HG02973 (cell line): ENCODE measurements at regions not wholly inside any gene's neighbourhood (a gene's known extent, or its start where the extent isn't known, plus 50 kb on each side); places are given as distances from the start of the nearest gene placed in this dataset.
"Not testable (repeated sequence)": the region's sequence is repeated elsewhere in the genome, so short reads cannot be mapped to it uniquely, and the experiment has no call there.

Source experiments
- ATAC-seq: cut with Tn5 transposase; IDR thresholded peaks from one replicate; pipeline ENCODE4 v1.9.1; 2021; ENCODE audit warnings: moderate library complexity; ENCODE audit not compliant: unreplicated experiment

DNA sequence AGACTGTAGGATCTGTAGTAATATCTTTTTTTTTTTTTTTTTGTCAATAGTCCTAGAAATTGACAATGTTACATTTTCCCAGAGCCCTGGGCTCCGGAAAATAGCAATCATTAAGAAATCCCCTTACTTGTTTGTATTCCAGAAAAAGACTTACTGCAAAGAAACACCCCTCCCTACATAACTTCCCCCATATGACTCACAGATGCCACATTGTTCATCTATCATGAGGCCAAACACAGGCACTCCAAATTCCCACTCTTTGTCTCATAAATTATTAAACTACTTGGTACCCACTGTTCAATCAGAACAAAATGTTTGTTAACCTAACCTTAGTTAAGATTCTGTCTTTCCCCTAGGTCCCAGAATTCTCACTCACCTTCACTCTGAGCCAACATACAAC lies 53.5 kb downstream of the TEX51 start:
- ATAC-seq = no peak

DNA sequence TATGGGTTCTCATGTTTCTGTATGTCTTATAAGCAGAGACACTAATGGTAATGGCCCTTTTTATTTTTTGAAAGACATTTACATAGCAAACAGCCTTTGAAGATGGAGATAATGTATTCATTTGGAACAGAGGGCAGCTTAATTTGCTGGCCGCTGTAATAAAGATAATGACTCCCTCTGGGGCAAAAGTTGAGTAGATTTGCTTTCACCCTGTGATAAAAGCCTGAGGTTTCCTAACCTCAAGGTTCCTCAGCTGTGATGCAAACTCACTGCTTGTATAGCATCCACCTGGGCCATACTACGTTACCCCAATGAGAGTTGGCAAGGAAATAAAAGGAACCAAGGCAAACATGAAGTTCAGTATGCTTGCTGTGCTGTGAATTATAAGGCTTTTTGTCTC lies 54.8 kb downstream of the TEX51 start:
- no peak for ATAC-seq

DNA sequence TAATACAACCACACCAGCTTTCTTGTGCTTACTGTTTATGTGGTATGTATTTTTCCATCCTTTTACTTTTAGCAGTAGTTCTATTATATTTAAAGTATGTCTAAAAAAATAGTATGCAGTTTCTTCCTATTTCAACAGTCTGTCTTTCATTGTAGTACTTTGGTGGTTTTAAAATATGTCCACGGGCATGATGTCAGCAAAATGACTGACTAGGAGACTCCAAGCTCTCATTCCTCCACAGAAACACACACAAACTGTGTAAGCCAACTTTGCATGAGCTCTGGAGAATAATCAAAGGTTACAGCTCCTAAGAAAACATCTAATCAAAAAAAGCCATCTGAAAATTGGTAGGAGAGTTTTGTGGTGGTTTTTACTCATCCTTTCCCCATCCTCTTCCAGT lies 56.1 kb downstream of the TEX51 start:
- ATAC-seq = no peak

DNA sequence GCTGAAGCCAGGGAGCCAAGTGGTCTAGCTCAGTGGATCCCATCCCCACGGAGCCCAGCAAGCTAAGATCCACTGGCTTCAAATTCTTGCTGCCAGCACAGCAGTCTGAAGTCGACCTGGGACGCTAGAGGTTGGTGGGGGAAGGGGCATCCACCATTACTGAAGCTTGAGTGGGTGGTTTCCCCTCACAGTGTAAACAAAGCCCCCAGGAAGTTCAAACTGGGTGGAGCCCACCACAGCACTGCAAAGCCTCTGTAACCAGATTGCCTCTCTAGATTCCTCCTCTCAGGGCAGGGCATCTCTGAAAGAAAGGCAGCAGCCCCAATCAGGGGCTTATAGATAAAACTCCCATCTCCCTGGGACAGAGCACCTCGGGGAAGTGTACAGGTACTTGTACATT lies 58.1 kb downstream of the TEX51 start:
- not testable (repeated sequence) for ATAC-seq

DNA sequence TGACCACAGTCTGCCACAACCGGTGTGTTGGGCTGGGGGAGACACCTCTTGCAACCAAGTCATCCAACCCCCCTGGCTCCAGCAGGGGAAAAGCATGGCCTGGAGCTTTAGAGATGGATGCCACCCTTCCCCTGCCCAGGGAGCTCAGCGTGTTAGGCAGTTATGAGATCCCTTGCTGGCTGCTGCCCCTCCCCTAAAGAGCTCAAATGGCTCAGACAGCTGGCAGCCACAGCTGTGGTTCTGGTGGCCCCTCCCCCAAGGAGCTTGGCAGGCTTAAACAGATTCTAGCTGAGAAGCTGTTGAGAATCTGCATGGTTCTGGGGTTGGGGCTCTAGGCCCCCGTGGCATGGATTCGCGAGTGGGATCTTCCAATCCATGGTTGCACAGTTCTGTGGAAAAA lies 64.7 kb downstream of the TEX51 start:
- no peak for ATAC-seq

DNA sequence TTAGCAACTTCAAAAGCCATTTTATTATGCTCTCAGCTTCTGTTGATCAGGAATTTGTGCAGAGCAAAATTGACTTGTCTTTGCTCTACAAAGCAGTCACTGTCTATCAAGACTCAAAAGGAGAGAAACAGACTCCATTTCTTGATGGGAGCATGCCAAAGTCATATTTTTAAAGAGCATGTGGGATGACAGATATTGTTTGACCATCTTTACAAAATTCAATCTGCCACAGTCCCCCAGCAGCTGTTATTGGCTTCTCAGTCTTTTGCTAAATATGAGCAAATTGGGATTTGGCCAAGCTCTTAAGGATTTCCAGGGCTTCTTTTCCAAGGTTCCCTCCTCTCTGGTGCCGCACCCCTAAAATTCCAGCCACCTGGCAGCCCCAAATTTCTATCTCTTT lies 67.9 kb downstream of the TEX51 start:
- no peak for ATAC-seq

DNA sequence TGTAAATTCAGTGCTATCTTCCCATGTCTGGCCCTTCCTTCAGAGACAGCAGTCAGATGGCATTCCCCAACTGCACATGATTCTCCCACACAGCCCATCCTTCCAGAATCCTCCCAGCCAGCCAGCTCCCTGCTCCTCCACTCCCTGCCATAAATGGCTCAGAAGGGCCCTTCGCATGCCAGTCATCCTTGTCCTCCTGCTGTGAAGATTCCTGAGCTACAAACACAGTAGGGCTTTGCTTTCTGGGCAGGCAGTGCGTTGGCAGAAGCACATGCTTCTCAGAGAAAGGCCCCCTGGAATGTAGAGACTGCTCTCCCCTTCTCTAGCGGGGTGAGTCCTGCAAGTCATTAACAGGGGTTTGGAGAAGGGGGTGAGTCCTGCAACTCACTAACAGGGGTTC lies 71.9 kb downstream of the TEX51 start:
- no peak for ATAC-seq

DNA sequence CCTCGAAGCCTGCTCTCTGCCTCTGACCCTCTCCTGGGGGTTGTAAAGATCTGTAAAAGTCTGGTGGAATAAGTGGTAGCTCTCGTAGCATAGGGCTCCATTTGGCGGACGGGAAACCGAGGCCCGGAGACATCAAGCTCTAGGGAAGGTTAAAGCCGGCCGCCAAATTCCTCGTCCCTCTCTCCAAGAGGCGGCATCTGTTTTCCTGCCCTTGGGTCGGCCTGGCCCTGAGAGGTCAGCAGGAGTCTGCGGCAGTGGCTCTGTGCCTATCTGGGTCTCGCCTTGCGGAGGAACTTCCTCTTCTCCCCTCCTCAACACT lies 72.4 kb downstream of the TEX51 start:
- no peak for ATAC-seq

DNA sequence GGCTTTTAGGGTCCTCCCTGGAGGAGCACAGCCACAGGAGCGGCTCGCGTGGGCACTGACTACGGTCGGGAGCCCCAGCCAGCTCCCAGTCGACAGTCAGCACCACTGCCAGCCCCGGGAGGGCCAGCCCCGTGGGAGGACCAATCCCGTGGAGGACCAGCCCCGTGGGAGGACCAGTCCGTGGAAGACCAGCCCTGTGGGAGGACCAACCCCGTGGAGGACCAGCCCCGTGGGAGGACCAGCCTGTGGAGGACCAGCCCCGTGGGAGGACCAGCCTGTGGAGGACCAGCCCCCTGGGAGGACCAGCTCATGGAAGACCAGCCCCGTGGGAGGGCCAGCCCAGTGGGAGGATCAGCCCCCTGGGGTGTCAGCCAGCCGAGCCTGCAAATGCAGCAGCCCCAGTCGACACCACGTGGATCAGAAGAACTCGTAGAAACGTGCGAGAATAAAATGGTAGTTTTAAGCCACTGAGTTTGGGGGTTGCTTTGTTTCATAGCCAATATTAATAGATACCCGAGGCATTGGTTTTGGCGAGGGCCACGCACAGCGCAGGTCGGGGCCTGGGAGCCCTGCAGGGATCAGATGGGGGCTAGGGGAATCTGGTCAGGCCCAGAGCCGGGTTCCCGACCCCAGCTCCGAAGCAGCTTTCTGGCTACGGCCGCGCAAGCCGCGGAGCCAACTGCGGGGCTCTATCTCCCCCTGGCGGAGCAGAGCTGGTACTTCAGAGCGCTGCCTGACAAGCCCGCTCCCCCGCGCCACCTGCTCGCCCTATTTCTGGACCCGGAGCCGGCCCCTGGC lies 73.0 kb downstream of the TEX51 start:
- ATAC-seq = peak; percentile 94

DNA sequence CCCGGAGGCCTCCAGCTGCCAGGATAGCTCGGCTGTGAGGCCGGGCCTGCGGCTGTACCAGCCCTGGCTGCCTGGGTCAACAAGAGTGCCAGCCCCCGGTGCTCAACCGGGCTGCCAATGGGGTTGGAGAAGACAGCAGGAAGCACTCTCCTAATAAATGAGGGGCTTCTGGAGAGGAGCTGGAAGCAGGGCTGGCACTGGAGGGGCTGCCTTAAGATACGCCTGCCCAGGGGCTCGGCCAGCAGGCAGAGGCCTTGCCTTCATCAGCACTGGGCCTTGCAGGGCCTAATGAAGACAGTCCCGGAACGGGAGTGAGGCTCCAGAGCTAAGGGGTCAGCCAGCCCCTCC lies 73.6 kb downstream of the TEX51 start:
- ATAC-seq = no peak

DNA sequence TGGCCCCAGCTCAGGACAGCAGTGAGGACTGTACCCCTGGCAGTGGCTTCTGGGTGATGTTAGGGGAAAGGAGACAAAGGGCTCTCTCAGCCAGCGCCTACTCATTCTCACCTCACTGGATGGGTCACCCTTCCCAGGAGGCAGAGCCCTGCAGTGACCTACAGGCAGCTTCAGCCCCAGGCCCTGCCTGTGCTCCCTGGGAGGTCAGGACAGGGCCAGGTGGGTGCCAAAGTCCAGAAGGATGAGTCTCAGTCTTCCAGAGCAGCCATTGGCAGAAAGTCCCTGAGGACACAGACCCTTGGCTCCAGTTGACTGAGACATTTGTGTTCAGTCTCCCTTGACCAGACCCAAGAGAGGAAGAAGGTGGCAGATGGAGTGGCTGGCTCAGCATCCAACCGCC lies 75.1 kb downstream of the TEX51 start:
- no peak for ATAC-seq

DNA sequence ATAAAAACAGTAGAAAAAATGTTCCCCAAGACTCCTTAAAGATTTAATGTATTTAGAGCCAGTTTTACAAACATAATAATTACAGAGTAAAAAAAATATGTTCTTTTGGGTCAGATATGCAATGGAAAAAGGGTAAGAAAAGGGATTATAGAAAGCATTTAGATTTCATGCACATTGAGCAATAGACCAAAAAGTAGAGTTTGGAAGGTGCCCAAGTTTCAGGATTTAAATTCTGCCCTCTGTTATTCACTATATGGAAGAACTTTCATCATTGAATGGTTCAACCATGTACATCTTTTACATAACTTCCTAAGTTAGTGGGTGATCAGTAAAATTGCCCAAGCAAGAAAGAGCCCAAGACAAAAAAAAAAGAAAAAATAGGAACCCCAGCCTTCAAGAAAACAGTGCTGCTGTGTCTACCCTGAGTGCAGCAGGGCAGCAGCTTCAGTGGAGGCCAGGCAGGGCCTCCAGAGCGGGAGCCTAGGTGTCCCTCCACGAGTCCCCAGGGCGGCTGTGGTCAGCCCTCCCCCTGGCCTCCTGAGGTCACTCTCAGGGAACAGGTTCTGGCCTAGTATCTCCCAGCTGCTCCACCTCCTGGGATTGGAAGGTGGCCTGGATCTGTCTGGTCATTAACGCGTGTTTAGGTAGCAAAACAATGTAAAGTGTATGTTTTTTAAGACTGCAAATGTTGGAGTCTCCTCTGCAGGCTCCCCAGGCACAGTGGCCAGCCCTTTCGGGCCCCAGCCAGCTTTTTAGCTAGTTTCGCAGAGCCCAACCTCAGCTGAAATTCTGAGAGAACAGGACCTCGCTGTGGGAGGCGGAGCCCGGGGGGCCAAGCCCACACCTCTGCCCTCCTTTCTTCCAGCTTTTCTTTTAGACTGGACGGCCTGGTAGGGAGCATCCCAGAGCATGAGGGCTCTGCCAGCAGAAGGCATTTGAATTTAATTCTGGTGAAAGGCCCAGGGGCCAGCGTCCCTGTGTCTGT lies 77.3 kb downstream of the TEX51 start:
- ATAC-seq = no peak

DNA sequence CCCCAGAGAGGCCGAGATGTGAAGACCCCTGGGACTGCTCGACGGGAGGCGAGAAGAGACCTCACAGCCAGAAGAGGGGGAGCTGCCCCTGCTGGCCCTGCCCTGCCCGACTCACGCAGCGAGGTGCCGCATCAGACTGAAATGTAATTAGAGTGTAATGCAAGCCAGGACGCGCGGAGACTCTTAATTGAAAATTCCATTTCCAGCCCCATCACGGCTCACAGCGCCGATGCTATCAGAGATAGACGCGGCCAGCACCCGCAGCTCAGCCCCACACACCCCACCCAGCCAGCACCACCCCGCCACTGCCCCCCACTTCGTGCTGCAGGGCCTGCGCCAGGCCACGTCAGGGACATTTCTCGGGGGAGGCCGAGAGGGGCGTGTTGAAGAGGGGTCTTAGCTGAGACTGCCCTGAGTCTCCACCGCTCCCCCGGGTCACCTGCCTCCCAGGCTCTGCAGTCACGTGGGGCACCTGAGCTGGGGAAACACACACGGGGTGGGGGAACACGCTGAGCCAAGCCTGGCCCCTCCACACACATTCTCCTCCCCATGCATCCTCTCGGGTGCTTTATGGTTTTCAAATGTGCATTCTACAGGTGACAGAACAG lies 78.1 kb downstream of the TEX51 start:
- no peak for ATAC-seq

DNA sequence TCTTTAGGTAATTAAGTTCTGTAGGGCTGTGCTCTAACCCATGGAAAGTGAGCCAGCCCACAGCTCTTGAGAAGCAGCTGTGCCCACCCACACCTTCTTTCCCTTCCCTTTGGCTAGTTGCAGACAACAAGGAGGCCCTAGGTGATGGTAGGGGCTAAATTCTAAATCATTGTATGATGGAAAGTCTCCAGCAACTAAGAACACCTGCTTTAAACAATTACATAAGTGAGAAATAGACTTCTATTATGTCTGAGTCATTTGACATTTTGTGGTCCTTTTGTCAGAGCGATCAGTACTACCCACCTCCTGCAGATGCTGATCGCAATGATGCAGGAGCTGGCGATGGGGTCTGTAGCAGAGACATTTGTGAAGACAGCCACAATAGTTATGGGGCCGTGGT lies 79.6 kb downstream of the TEX51 start:
- ATAC-seq = no peak

DNA sequence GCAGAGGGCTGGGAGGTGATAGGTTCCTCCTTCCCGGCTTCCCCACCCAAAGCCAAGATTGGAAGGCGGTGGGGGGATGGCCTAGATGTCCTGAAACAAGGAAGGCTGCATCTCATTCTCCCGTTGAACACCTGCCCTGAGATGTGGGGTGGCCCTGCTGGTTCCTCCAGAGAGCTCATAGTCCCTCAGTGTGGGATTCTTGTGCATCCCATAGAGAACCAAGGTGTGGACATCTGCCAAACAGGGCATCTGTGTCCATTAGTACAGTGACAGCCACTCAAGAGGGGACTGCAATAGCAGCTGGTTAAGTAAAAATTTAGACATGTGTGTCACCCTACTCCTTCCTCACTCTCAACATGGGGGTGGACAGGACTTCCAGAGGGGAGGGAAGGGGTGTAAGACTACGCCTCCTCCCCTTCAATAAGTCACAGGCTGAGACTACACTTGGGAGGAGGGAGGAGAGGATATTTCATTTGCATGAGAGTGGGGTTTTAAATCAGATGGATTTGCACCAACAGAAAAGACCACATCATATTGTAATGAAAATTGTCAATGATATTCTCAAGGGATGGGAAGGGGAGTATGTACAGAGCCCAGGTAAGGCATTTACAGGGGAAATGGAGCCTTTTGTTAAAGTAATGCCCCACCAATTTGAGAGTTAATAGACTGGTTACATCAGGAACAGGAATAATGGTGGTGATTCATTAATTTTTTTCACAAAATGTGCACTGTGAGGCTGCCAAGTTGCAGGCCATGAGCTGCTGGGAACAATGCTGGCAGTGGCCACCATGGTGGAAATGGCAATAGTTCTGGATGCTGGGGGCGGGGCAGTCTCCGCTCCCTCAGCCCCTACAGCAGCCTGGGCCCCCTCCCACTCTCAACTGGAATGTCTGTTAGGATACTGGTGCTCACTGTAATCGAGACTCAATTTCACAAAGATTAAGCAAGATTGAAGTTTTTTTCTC lies 80.6 kb downstream of the TEX51 start:
- no peak for ATAC-seq

DNA sequence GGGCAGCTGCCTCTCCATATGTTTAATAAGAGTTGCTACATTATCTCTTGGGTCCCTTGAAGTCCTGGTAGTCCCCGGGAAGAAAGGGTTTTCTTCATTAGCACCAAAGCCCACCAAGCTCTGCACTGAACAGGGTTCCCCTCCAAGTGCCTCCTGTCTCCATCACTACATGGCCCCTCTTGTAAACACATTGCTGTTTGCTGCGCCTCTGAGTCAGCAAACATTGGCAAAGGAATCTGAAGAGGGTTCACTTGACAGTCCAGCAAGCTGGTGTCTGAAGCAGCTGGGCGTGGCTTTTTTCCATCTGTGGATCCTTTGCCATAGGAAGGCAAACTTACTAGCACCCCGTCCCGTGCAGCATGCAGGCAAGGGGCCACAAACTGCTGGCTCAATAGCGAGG lies 82.8 kb downstream of the TEX51 start:
- no peak for ATAC-seq

DNA sequence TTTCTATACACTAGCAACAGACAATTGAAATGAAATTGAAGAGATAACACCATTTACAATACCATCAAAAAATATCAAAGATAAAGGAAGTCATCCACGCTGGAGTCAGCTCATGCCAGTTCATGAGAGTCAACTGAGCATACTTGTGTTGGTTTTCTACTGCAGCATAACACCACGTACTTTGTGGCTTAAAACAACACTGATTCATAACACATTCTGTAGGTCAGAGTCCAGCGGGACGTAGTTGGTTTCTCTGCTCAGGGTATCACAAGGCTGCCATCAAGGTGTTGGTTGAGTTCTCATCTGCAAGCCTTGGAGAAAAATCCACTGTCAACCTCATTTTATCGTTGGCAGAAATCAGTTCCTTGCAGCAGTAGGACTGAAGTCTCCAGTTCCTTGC lies 84.2 kb downstream of the TEX51 start:
- no peak for ATAC-seq

DNA sequence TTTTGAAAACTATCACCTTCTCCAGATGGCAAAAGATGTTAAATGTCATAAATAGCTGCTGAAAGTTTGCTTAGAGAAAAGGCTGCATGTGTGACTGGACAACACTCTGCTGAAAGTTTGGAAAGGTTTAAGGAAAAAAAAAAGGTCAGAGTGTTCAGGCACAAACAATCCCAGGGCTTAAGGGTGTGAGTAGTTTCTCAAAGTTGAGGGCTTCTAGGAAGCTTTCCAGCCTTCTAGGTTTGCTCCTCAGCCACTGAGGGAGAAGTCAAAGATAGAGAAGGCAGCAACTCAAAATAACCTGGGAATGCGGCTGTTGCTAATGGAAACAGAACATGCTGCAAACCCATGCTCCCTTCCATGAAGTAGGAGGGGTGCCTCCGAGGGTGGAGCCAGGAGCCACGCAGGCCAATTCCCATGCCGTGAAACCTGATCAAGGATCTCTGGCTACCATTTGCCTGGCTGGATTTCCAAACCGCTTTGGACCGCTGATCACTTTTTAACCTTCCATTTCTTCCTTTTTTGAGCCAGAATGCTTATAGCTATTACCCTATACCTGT lies 88.0 kb downstream of the TEX51 start:
- ATAC-seq = no peak

DNA sequence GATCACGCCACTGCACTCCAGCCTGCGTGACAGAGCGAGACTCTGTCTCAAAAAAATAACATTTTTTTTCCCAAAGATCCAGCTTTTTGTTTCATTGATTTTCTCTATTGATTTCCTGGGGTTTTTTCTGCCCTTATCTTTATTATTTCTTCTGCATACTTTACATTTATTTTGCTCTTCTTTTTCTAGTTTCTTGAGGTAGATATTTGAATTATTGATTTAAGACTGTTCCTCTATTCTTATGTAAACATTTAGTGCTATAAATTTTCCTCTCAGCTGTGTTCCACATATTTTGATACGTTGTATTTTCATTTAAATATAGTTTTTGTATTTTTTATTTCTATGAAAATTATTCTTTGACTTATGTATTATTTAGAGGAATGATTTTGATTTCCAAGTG lies 89.8 kb downstream of the TEX51 start:
- no peak for ATAC-seq

DNA sequence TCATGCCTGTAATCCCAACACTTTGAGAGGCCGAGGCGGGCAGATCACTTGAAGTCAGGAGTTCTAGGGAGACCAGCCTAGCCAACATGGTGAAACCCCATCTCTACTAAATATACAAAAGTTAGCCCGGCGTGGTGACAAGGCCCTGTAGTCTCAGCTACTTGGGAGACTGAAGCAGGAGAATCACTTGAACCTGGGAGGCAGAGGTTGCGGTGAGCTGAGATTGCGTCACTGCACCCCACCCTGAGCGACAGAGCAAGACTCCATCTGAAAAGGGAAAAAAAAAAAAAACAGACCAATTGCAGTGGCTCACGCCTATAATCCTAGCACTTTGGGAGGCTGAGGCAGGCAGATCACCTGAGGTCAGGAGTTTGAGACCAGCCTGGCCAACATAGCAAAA lies 90.4 kb downstream of the TEX51 start:
- not testable (repeated sequence) for ATAC-seq

DNA sequence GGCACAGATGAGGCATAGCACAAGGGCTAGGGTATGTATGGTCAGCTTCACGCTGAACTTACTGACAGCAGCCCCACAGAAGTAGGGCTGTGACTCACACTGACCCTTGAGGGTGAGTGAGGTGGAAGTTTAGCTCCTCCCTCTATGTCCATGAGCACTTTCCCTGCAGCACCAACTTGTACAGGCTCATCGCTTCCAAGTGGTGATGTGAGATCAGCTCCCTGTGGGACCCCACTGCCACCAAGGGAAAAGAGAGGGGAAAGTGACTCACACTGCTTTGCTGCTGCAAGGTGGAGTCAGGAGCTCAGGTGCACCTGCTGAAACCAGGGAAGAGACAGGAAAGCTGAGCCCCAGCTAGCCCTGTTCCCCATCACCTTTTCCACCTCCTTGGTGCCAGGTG lies 91.5 kb downstream of the TEX51 start:
- ATAC-seq = no peak
